Erythroblast (primary cell): ENCODE measurements at regions not wholly inside any gene's neighbourhood (a gene's known extent, or its start where the extent isn't known, plus 50 kb on each side); places are given as distances from the start of the nearest gene placed in this dataset.

Source experiments
- GATA1 ChIP-seq: IDR thresholded peaks from 2 replicates; pipeline ENCODE4 v1.6.1; 2011; ENCODE audit warnings: low read depth, mild to moderate bottlenecking, control low read depth, low read length, moderate library complexity
- POLR2A ChIP-seq: IDR thresholded peaks from 2 replicates; pipeline ENCODE4 v1.6.1; 2011; ENCODE audit warnings: mild to moderate bottlenecking, low read length

DNA sequence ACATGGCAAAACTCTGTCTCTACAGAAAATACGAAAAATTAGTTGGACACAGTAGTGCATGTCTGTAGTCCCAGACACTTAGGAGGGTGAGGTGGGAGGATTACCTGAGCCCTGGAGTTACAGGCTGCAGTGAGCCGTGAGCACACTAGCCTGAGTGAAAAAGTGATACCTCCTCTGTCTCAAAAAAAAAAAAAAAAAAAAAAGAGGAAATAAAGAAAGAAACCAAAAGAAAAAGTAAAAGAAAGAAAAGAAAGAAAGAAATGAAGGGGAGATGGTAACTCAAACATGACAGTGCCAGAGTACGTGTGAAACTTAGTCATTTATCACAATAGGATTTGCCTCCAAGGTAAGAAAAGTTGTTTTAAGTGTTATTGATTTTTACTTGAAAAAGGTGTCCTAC lies 407.0 kb upstream of the MGAT4C start:
- TF ChIP-seq POLR2A (no peak), GATA1 (no peak)
